GM12864 (cell line): ENCODE measurements at regions not wholly inside any gene's neighbourhood (a gene's known extent, or its start where the extent isn't known, plus 50 kb on each side); places are given as distances from the start of the nearest gene placed in this dataset.
"Not testable (repeated sequence)": the region's sequence is repeated elsewhere in the genome, so short reads cannot be mapped to it uniquely, and the experiment has no call there.

Source experiments
- DNase-seq: peaks from one replicate; pipeline ENCODE4 v3.0.0-alpha.2; 2011; ENCODE audit warnings: low read depth
- H3K4me3 ChIP-seq: 2 replicates; pipeline ENCODE4 v1.5.1; 2011; ENCODE audit warnings: mild to moderate bottlenecking, low read depth, low read length, control low read depth
- CTCF ChIP-seq: IDR thresholded peaks from 2 replicates; pipeline ENCODE4 v1.5.1; 2011; ENCODE audit warnings: low read depth, mild to moderate bottlenecking, moderate library complexity, low read length, control low read depth, inconsistent platforms; ENCODE audit errors: missing control alignments

- TF ChIP-seq CTCF, result no peak
- DNase-seq, result no peak
- H3K4me3 ChIP-seq, result no peak overlapping the region
Measured at GRCh38 chr6:100057941-100058340, 63.9 kb upstream of the MCHR2 start.

GRCh38 chr6:100050550-100050949 lies 56.5 kb upstream of the MCHR2 start:
- TF ChIP-seq CTCF, result no peak
- DNase-seq, result no peak
- no peak overlapping the region for H3K4me3 ChIP-seq

GRCh38 chr6:100043961-100044360 lies 49.9 kb upstream of the MCHR2 start:
- not testable (repeated sequence) for DNase-seq, H3K4me3 ChIP-seq
